Natural killer cell (primary cell): ENCODE measurements at regions not wholly inside any gene's neighbourhood (a gene's known extent, or its start where the extent isn't known, plus 50 kb on each side); places are given as distances from the start of the nearest gene placed in this dataset.

Experiments used
- ATAC-seq, 3 donors: fragments of 150-1000 bp in 2 of 3; fragments of 200-7000 bp in 1 of 3; cut with Tn5 transposase; 1 replicate in 1 of 3; 2 replicates in 2 of 3; pipeline ENCODE4 v1.10.0; 2021; ENCODE audit warnings: mild to moderate bottlenecking in 2 of 3, moderate library complexity in 2 of 3
- DNase-seq, 2 donors: peaks; one replicate each; pipeline versions ENCODE4 v3.0.0 to v3.0.0-alpha.2; 2013 to 2021; ENCODE audit warnings: mixed read lengths in 1 of 2
- H3K27ac ChIP-seq: one replicate; pipeline ENCODE4 v1.5.1; 2013; ENCODE audit warnings: mild to moderate bottlenecking, low read length
- H3K27me3 ChIP-seq: one replicate; pipeline ENCODE4 v1.6.1; 2013; ENCODE audit warnings: low read length; ENCODE audit not compliant: control insufficient read depth, insufficient read depth
- H3K36me3 ChIP-seq: one replicate; pipeline ENCODE4 v1.6.1; 2013; ENCODE audit warnings: low read length; ENCODE audit not compliant: control insufficient read depth, insufficient read depth
- H3K4me1 ChIP-seq: one replicate; pipeline ENCODE4 v1.6.1; 2013; ENCODE audit warnings: low read length; ENCODE audit not compliant: control insufficient read depth, insufficient read depth
- H3K4me3 ChIP-seq: one replicate; pipeline ENCODE4 v1.5.1; 2013; ENCODE audit warnings: low read length
- H3K9me3 ChIP-seq: one replicate; pipeline ENCODE4 v1.6.1; 2013; ENCODE audit warnings: low read length; ENCODE audit not compliant: control insufficient read depth, insufficient read depth
- H3K27ac Mint-ChIP-seq, 2 donors: one replicate each; pipeline ENCODE4 v1.8.0; 2022; ENCODE audit warnings: mild to moderate bottlenecking in 2 of 2, mixed read lengths in 2 of 2, moderate library complexity in 1 of 2
- H3K27me3 Mint-ChIP-seq, 2 donors: one replicate each; pipeline ENCODE4 v1.8.0; 2022; ENCODE audit warnings: low read depth in 2 of 2, mixed read lengths in 2 of 2
- H3K36me3 Mint-ChIP-seq: one replicate; pipeline ENCODE4 v1.8.0; 2022; ENCODE audit warnings: mixed read lengths
- H3K4me1 Mint-ChIP-seq, 2 donors: one replicate each; pipeline ENCODE4 v1.8.0; 2022; ENCODE audit warnings: mixed read lengths in 2 of 2
- H3K4me3 Mint-ChIP-seq: one replicate; pipeline ENCODE4 v1.8.0; 2022; ENCODE audit warnings: mild to moderate bottlenecking, moderate library complexity, mixed read lengths
- H3K9me3 Mint-ChIP-seq, 2 donors: one replicate each; pipeline ENCODE4 v1.8.0; 2022; ENCODE audit warnings: mixed read lengths in 2 of 2
- CTCF ChIP-seq: fragments of 200-600 bp; IDR thresholded peaks from one replicate; pipeline ENCODE4 v1.8.0; 2022; ENCODE audit warnings: antibody characterized with exemption
- WGBS: methylation state at CpG from one replicate; pipeline ENCODE4 v1.1.7; 2013; ENCODE audit warnings: missing lambda C conversion rate; ENCODE audit not compliant: insufficient coverage; 5-methylcytosine and 5-hydroxymethylcytosine counted together
- intact Hi-C: fragments of 100-400 bp; cut with micrococcal nuclease; formaldehyde crosslinking; loops from one replicate; pipeline ENCODE4 v1.14.2; 2022

GRCh38 chr1:219782311-219782710 lies 146.0 kb downstream of the SLC30A10 start:
- Mint-ChIP-seq H3K9me3 (peaks cover 6 to 14% of the 10 kb centered on the region in 2 donors), H3K27me3 (peaks cover 0 to 3% of the 10 kb centered on the region in 2 donors), H3K4me3 (no peak overlapping the region), H3K36me3 (no peaks in the 10 kb centered on the region), H3K4me1 (no peaks in the 10 kb centered on the region), H3K27ac (no peak overlapping the region)
- Histone ChIP-seq H3K9me3 (no peaks in the 10 kb centered on the region), H3K4me1 (no peaks in the 10 kb centered on the region), H3K27me3 (no peaks in the 10 kb centered on the region), H3K36me3 (no peaks in the 10 kb centered on the region), H3K27ac (no peak overlapping the region), H3K4me3 (no peak overlapping the region)
- no peak for TF ChIP-seq CTCF
- intact Hi-C loops: no loop called here
- DNase-seq: no peak
- 66% methylated on average over 4 of the region's 4 CpGs for WGBS
- no peak for ATAC-seq

GRCh38 chr1:219781491-219781890 lies 146.9 kb downstream of the SLC30A10 start:
- H3K4me3 Mint-ChIP-seq: no peak overlapping the region
- no peak overlapping the region for H3K27ac ChIP-seq
- intact Hi-C loops: no loop called here
- no peak for DNase-seq
- no peaks in the 10 kb centered on the region for H3K27me3 ChIP-seq
- ATAC-seq: no peak
- peaks cover 0 to 3% of the 10 kb centered on the region in 2 donors for H3K27me3 Mint-ChIP-seq
- no peaks in the 10 kb centered on the region for H3K4me1 ChIP-seq
- no peak overlapping the region for H3K4me3 ChIP-seq
- no peaks in the 10 kb centered on the region for H3K9me3 ChIP-seq
- H3K36me3 Mint-ChIP-seq: no peaks in the 10 kb centered on the region
- peaks cover 6 to 14% of the 10 kb centered on the region in 2 donors for H3K9me3 Mint-ChIP-seq
- no peaks in the 10 kb centered on the region for H3K4me1 Mint-ChIP-seq
- H3K36me3 ChIP-seq: no peaks in the 10 kb centered on the region
- TF ChIP-seq CTCF: no peak
- H3K27ac Mint-ChIP-seq: no peak overlapping the region

- Mint-ChIP-seq H3K27ac (no peak overlapping the region), H3K36me3 (no peaks in the 10 kb centered on the region)
- WGBS: 88% methylated on average over 4 of the region's 4 CpGs
These were observed 149.5 kb downstream of the SLC30A10 start for GRCh38 chr1:219778793-219779369.

More at GRCh38 chr1:219778793-219779369, 149.5 kb downstream of the SLC30A10 start:
- DNase-seq (no peak), ATAC-seq (no peak)
- no peak overlapping the region for H3K27ac ChIP-seq
- no peaks in the 10 kb centered on the region for H3K4me1 ChIP-seq
- no peaks in the 10 kb centered on the region for H3K36me3 ChIP-seq
- no peaks in the 10 kb centered on the region for H3K9me3 ChIP-seq
- H3K4me1 Mint-ChIP-seq: no peaks in the 10 kb centered on the region
- H3K4me3 ChIP-seq: no peak overlapping the region
- intact Hi-C loops: no loop called here
- no peaks in the 10 kb centered on the region for H3K27me3 ChIP-seq
- H3K9me3 Mint-ChIP-seq: peaks cover 4 to 12% of the 10 kb centered on the region in 2 donors
- peaks cover 0 to 3% of the 10 kb centered on the region in 2 donors for H3K27me3 Mint-ChIP-seq
- TF ChIP-seq CTCF: no peak
- no peak overlapping the region for H3K4me3 Mint-ChIP-seq
